ENCODE measurements at regions not wholly inside any gene's neighbourhood (a gene's known extent, or its start where the extent isn't known, plus 50 kb on each side); places are given as distances from the start of the nearest gene placed in this dataset.

DNA sequence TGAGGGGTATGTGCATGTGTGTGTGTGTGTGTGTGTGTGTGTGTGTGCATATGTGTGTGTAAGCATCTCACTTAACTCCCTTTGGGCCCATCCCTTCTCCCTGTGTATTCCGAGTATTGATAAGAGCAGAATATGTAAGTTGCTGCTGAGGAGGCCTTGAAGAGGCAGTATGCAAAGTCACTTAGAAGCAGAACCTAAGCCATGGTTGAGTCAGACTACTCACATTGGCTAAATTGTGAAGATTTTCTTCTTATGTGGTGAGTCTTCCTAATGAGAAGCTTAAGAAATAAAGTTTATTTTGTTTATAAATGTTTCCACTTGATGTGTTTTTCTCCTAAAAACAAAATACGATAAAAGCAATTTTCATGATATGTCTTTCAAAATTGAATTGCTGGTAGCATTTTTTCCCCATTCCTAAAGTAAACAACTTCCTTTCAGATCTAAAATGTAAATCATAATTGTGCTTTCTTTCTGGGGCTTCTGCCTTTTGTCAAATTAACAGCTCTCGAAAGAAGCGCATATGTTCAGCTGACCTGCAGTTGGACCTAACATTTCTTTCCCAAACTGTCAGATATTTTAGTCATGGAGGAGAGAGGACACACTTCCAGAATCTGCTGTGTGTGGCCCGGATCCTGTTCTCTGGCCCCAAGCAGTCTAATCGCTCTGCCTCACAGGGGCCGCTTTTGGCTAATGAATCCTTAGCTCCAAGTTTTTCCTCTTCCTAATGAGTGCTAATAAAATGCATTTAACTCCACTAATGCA is 284.0 kb downstream of the DUSP10 start:
- DNase-seq (ENCODE audit: low read depth, low spot score): no peak

GRCh38 chr1:221458447-221459156 is 283.3 kb downstream of the DUSP10 start:
- no peak for DNase-seq (ENCODE audit: low read depth, low spot score)

DNA sequence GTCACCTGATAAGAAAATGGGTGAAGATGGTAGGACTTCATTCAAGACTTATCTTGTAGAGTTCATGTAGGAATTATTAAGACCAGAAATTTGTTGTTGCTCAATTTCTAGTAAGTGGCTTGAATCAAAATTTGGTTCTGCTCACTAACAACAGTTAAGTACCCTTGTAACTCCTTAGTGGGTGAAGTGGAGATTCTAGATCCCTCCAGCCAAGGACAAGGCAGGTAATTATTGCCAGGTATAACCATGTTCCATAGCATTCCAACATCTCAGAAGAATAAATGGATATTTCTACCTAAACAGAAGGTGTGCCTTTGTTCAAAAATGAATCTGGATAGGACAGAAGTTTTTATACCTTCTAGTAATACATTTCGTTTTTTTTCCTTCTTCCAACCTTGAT is 282.3 kb downstream of the DUSP10 start:
- no peak for DNase-seq (ENCODE audit: low read depth, low spot score)

DNA sequence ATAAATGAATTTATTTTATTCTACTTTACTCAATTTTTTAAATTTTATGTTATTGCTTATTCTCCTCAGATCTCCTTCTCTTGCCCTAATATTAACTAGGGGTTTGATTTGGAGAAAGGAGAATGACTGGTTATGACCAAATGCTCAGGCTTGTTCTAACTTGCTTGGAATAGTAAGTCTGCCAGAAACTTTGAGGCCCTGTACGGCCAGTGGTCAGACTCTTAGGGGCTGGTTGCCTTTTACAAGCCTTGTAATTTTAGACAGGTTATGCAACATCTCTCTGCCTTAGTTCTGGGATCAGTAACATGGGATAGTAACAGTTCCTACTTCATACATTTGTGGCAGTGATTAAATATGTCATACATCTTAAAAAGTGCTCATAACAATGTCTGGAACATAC is 279.5 kb downstream of the DUSP10 start:
- DNase-seq (ENCODE audit: low read depth, low spot score): no peak

GRCh38 chr1:221468546-221468945 is 273.3 kb downstream of the DUSP10 start:
- DNase-seq (ENCODE audit: low read depth, low spot score): no peak

DNA sequence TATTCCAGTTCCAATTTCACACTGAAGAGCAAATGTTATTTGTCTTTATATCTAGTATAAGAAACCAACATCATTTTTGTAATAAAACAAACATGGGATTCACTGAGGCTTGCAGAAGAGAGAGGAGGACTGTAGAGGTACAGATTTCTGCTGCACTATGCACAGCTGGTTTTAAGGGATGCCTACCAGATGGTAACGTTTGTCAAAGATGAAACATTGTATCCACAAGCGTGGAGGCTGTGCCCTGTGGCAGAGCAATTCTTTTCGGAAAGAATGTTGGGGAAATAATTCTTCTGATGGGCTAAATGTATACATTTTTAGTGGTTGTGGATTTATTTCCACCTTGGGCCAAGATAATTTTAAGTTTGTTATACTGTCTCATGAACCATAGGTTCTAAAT is 272.4 kb downstream of the DUSP10 start:
- no peak for DNase-seq (ENCODE audit: low read depth, low spot score)

GRCh38 chr1:221470000-221470698 is 271.7 kb downstream of the DUSP10 start:
- no peak for DNase-seq (ENCODE audit: low read depth, low spot score)

GRCh38 chr1:221473411-221473810 is 268.5 kb downstream of the DUSP10 start:
- no peak for DNase-seq (ENCODE audit: low read depth, low spot score)

DNA sequence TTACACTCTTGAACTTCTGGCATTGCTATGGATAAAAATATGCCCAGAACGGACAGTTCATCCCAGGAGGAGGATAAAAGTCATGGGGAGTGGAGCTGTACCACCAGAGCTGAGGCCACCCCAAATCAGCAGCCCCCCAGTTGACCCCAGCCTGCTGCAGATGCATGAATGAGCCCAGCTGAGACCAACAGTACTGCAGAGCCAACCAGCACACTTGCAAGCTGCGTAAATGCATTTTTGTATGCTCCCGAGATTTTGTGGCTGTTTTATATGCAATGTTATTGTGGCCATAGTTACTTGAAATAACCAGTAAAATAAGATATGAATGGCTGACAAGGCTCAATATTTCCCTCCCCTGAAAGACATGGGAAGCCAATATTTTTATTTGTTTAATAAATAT is 264.6 kb downstream of the DUSP10 start:
- DNase-seq (ENCODE audit: low read depth, low spot score): no peak

DNA sequence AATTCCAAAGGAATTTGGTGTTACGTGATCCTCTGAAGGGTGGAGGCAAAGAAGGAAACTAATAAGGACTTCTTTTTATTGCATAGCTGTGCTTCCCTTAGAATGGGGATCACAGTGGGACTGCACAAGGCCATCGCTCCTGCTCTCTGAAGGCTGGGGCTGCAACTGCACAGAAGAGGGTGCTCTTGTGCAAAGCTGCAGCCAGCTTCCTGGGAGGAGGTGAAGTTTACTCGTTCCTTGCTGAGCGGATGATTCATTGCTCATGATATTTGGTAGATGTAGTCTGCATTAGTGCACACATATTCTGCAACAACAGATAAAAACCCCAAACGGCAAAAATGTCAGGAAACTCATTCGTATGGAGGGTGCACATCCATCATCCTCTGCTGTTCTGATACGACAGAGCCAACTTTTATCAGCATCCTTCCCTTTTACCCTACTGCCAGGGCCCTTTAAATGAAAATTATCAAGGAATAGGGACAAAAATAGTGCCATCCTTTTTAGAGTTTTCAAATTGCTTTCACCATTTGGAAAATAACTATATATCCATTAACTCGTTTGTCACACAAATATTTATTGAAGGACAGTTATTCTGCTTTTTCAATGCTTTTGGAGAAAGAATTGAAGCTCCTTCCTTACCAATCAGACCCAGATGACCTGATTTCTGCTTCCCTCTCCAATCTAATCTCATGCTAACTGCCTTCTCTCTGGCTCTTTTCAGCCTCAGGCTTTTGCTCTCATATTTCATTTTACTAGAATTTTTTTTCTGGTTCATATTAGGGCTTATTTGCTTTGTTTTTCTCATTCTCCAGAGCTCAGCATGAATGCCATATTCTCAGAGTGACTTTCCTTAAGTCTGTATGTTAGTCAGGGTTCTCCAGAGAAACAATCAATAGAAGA is 263.6 kb downstream of the DUSP10 start:
- no peak for DNase-seq (ENCODE audit: low read depth, low spot score)

GRCh38 chr1:221487781-221488524 is 253.9 kb downstream of the DUSP10 start:
- no peak for DNase-seq (ENCODE audit: low read depth, low spot score)

- DNase-seq (ENCODE audit: low read depth, low spot score): no peak
Measured at GRCh38 chr1:221488550-221488949, 253.3 kb downstream of the DUSP10 start.

GRCh38 chr1:221494670-221495069 is 247.2 kb downstream of the DUSP10 start:
- DNase-seq (ENCODE audit: low read depth, low spot score): no peak

- no peak for DNase-seq (ENCODE audit: low read depth, low spot score)
Measured at GRCh38 chr1:221497046-221497445, 244.8 kb downstream of the DUSP10 start.

GRCh38 chr1:221503268-221503667 is 238.6 kb downstream of the DUSP10 start:
- no peak for DNase-seq (ENCODE audit: low read depth, low spot score)

- DNase-seq (ENCODE audit: low read depth, low spot score): no peak
Measured at GRCh38 chr1:221509575-221510355, 232.1 kb downstream of the DUSP10 start.

DNA sequence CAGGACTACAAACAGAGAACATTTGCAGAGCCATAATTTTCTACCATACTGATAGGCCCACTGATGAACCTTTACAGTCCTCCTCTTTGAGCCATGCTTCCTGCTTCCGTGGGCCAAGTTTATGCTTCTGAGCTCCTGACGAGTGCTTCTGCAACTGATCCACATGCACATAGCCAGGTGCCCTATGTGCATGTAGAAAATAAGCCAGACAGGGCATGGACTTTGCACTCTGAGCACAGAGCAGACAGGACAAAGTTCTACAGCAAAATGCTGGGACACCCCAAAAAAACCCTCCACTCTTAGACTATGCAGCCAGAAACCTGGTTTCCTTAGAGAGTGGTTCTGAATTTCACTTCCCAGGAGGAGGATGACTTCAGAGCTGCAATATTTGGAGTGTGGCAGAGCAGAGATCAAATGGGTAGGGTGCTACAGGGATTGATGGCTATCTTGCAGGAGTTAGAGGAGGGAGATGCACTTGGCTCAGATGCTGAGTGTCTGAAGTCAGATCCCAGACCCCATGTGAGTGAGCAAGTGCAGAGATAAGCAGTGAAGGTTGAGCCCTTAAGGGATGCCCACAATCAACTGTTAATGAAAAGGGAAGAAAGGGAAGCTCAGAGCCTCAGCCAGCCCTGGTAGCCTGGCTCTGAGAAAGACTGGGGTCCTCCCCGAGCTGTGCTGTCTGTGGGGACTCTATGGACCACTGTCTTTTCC is 230.9 kb downstream of the DUSP10 start:
- no peak for DNase-seq (ENCODE audit: low read depth, low spot score)

GRCh38 chr1:221511797-221512196 is 230.1 kb downstream of the DUSP10 start:
- DNase-seq (ENCODE audit: low read depth, low spot score): no peak

DNA sequence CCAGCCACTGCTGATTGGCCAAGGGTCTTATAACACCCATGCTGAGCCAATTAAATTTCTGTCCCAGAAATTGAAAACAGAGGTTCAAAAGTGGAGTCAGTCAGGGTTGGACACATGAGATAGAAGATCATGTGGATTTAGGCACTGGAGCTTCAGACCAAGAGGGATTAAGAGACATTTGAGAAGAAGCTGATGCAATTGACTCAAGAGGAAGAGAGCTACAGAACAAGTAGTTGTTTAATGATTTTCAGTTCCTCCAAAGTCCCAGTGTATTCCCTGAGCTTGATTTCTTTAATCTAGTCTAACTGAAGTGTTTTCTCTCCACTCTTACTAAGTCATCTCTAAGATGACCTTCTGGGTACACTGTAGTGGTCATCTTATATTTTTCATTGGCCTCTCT is 227.1 kb downstream of the DUSP10 start:
- no peak for DNase-seq (ENCODE audit: low read depth, low spot score)
